GM18499 (cell line): ENCODE measurements at regions not wholly inside any gene's neighbourhood (a gene's known extent, or its start where the extent isn't known, plus 50 kb on each side); places are given as distances from the start of the nearest gene placed in this dataset.

Experiments used
- ATAC-seq: cut with Tn5 transposase; IDR thresholded peaks from one replicate; pipeline ENCODE4 v1.9.1; 2021; ENCODE audit warnings: moderate number of reproducible peaks; ENCODE audit not compliant: insufficient read depth, unreplicated experiment

DNA sequence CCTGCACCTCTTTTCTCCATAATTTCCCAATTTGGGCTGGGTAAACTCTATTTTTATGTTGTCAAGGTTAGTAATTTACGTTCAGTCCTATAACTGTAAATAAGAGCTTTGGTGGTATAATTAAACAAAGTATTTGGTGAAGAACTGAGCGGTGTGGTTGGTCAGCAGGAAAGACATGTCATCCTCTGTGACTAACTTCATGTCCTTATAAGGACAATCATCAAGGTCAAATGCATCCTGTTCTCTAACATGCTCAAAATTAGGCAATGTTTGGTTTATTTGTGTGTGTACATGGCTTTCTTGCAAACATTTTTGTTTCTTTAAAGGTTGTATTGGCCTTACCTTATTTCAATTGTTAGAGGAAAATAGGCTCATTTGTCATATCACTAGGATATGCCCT, 121.5 kb upstream of the NABP1 start:
- no peak for ATAC-seq

DNA sequence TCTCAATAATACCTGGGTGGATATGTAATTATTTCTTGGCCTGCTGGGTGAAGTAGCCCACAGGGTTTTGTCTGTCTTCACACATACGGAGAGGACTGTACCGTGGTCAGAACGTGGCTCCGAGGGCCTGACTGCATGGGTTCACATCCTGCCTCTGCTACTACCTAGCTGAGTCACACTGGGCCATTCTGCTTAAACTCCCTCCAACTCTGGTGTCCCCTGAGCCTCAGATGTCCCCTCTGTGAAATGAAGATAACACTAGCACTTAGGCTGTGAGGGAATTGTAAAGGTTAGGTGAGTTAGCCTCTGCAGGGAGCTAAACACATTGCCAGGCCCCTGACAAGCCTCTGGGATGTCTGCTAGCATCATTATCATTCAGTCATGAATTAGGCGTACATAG, 120.1 kb upstream of the NABP1 start:
- ATAC-seq, result no peak

DNA sequence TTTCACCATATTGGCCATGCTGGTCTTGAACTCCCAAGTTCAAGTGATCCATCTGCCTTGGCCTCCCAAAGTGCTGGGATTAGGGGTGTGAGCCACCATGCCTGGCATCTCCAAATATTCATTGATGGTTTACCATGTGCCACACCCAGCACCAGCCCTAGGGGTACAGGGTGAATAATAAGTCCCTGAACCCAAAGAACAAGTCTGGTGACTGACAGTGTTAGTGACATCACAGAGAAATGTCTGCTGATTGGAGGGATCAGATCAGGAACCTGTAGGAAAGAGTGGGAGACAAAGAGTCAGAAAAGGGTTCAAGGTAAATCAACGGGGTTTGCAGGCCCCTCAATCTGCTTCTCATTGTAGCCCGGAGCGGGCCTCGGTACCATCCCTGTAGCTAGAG, 118.4 kb upstream of the NABP1 start:
- no peak for ATAC-seq

GRCh38 chr2:191560411-191560980, 117.4 kb upstream of the NABP1 start:
- ATAC-seq, result no peak

DNA sequence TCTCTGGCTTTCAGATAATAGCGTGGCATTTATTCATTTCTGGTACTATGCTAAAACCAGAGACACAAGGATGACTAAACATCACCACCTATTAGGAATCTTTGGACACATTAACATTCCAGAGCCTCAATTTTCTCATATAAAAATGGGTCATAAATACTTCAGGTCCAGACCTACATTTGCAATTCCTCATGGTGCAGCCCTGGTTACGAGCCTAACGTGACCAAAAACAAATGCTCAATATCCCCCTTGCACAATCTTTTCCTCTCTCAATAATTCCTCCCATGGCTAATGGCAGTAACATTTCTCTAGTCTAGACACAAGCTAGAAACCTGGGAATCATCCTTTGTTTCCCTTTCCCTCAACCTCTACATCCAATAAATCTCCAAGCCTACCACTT, 112.8 kb upstream of the NABP1 start:
- ATAC-seq, result no peak

DNA sequence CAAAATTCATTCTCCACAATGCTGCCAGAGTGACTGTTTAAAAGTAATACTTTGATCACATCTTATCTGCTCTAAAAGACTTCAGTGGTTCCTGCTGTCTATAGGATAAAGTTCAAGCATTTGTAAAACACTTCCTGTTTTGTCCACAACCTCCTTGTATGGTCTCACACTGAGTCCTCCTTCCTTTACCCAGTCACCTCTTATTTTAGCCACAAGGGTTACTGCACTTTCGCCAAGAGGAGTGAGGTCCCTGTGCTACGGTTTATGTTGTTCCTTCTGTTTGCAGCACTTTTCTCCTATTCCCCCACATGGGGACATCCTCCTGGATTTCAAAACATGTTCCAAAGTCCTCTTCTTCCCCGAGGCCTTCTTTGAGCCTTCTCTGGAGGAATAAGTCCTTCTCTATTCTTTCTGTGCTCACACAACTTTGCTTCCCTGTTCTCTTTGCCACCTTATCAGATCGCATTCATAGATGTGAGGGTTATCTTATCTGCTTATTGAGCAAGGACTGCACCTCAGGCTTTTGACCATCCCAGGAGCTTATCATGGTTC, 112.2 kb upstream of the NABP1 start:
- ATAC-seq, result peak; percentile 77

- no peak for ATAC-seq
Measured at GRCh38 chr2:191566344-191566743, 111.6 kb upstream of the NABP1 start.

DNA sequence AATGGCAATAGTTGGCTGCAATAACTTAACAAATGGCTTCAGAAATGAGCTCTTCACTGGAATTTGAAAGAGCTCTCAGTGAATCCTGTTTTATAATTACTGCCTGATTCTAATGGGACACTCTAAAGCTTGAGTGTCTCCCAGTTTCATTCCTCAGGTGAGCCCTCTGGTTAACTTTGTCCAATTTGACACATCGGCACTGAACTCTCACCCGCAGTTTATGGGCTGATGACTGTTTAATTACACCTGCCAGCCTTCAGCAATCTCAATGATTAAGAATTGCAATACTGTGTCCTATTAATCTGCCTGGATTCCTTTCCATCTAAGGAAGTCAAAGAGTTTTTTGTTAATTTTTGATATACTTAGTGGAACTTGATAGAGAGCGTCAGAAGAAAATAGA, 110.7 kb upstream of the NABP1 start:
- ATAC-seq, result no peak

- no peak for ATAC-seq
Measured at GRCh38 chr2:191569025-191569424, 108.9 kb upstream of the NABP1 start.

DNA sequence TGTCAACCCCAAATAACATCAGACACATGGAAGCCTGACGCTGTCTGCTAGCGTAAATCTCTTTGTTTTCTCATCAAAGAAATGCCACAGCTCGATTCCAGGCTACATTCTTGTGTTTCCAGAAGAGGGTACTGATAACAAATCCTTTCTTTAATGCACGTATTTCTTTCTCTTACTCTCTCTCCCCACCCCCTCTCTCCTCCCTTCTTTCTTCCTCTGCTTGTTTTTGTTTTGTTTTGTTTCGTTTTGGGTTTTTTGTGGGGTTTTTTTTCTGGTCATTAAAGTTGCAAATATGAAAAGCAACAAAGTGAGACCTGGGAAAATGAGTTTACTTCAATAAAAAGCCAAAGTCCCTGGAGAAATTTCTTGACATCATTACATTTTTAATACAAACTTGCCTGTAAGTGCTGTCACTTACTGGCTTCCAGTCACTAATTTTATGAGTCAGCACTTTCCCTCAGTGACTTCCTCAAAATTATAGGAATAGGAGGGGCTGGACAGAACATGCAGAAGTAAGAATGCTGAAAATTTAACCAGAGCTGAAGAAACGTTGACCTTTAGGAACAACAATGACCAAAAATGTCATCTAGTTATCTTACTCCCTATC, 106.7 kb upstream of the NABP1 start:
- ATAC-seq, result peak; percentile 47

DNA sequence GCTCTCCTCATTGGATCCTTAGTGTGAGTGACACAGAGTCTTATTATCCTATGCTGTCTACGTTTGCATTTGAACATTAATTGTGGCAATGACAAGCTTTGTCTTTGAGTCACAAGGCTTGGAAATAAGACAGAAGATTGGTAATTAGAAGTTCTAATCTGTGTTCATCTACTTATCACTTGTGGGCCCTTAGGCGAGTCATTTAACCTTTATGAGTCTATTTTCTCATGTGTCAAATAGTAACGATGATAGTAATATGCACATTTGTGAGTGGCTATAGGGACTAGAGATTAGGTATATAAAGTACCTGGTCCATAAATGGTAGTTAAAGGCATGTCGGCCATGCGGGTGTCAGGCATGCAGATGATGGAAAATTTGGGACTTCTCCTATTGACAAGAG, 105.6 kb upstream of the NABP1 start:
- ATAC-seq, result no peak

GRCh38 chr2:191573216-191573615, 104.7 kb upstream of the NABP1 start:
- no peak for ATAC-seq

DNA sequence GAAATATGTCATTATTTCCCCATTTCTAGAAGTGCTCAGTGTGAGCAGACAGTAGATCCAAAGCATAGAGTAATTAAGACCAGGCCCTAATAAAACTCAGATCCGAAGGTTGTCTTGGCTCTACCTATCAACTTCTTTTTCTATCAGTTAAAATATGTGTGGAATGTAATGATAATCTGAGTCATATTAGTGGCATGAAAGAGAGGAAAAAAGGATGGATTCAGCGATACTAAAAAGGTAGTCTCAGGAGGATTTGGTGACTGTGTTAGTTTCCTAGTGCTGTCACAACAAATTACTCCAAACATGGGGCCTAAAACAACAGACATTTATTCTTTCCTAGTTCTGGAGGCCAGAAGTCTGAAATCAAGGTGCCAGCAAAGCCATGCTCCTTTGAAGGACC, 103.7 kb upstream of the NABP1 start:
- no peak for ATAC-seq

- no peak for ATAC-seq
Measured at GRCh38 chr2:191577605-191578004, 100.3 kb upstream of the NABP1 start.

DNA sequence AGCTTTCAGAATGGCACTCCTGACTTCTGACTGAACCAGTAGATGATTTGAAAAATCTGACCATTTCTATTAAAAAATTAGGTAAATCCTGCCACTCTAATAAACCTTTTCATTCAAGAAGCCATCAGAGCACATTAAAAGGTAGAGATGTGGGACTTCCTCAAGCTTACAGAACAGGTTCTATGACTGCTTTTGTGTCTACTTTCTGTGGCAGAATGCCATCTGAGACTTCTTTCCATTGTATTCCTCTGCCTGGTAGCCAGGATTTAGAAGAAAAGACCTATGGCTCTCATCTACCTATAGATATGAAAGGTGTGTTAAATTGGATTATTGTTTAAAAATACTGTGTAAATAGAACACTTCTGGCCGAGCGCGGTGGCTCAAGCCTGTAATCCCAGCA, 99.9 kb upstream of the NABP1 start:
- no peak for ATAC-seq

- ATAC-seq, result no peak
Measured at GRCh38 chr2:191580581-191580980, 97.4 kb upstream of the NABP1 start.

GRCh38 chr2:191581003-191581402, 96.9 kb upstream of the NABP1 start:
- no peak for ATAC-seq

DNA sequence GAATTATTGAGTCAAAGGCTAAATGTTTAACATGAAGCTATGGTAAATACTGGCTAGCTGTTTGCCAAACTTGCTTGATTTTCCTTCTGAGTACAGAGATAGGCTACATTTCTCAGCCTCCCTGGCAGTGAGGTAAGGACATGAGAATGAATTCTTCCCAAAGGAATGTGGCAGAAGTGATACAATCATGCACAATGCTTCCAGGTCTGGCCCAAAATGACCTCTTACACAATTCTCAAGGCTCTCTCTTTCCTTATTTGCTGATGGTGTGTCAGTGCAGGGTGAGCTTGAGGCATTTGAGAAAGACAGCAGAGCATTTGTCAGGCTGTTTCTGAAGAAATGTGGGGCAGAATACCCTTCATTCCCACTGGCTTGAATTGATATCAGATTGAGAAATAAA, 95.6 kb upstream of the NABP1 start:
- ATAC-seq, result no peak

DNA sequence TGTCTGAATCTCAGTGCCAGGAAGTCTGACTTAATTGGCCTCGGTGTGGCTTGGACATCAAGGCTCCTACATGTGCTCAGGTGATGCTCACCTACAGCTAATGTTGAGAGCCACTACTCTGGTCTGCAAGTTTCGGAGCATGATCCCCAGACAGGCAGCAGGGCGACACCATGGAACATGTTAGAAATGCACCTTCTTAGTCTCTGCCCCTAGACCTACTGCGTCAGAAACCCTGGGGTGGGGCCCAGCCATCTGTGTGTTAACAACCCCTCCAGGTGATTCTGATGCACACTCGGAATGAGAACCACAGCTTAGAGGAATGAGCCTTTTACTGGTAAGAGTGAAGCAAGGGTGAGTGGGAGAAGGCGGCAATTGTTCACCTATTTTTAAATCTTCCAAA, 86.9 kb upstream of the NABP1 start:
- no peak for ATAC-seq

DNA sequence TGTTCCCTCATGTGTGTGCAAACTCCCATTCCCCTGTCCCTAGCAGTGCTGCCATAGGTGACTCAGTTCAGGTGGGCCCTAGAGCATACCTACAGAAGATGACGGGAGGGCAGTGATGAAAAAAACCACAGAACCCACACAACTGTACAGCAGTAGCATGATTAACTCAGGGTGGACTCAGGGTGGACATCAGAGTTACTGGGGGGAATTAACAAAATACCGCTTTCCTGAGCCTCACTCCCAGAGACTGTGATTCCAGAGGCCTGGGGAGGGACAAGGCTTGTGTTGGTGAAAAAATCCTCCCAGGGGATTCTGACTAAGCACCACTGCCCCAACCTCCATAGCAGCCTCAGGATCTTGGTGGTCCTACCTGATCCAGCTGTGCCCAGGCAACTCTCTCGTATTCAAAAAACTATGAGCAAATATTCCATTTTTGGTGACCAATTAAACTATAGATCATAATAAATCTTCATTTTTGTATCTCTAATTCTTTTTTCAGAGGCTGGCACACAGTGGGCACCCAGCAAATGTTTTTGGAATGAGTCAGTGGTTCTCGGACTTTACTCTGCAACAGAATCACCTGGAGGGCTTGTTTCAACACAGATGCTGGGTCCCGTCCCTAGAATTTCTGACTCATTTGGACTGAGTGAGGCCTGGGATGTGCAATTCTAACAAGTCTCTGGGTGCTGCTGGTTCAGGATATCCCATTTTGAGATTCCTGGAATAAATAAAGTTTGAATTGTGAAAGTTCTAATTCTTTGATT, 84.1 kb upstream of the NABP1 start:
- no peak for ATAC-seq

DNA sequence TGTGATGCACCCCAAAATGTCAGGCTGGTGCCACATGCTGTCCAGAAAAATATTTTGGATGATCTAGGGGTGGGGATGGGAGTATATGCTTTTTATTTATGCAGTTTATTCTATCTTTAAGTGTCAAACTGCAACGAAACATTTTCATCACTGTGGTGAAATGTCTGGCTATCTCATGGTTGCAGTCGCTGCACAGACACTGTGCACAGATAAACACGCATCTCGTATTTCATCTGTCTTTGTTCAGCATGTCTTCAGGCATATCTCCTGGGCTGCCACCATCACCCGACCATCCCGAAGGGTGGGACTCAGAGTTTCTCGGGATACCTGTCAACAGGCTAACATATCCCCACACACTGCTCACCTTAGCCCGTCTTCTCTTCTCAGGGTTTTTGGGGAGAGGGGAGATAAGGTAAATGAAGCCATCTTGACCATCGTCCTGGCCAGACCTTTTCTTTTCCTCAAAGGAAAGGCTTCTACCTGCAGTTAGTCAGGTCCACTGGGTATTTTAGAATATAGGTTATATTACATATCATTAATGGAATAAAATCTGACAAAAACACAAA, 80.7 kb upstream of the NABP1 start:
- no peak for ATAC-seq
